Neural progenitor cell (in vitro differentiated cells): ENCODE measurements at regions not wholly inside any gene's neighbourhood (a gene's known extent, or its start where the extent isn't known, plus 50 kb on each side); places are given as distances from the start of the nearest gene placed in this dataset.

Experiments
- DNase-seq: peaks from one replicate; pipeline ENCODE4 v3.0.0-alpha.2; 2016; ENCODE audit warnings: low spot score
- H2AFZ ChIP-seq: fragments of 200-600 bp; sonication (generic); replicated peaks from 2 replicates; pipeline ENCODE4 v1.6.1; 2016; ENCODE audit warnings: antibody characterized with exemption
- H3F3A ChIP-seq: fragments of 200-600 bp; sonication (generic); 2 replicates; pipeline ENCODE4 v1.6.1; 2016; ENCODE audit warnings: antibody characterized with exemption, low read depth
- H3K27ac ChIP-seq: fragments of 200-600 bp; sonication (generic); 2 replicates; pipeline ENCODE4 v1.5.1; 2016; ENCODE audit warnings: mild to moderate bottlenecking
- H3K27me3 ChIP-seq: fragments of 200-600 bp; sonication (generic); 2 replicates; pipeline ENCODE4 v1.6.1; 2016; ENCODE audit warnings: mild to moderate bottlenecking, moderate library complexity
- H3K36me3 ChIP-seq: fragments of 200-600 bp; sonication (generic); 2 replicates; pipeline ENCODE4 v1.5.1; 2016
- H3K4me1 ChIP-seq: fragments of 200-600 bp; sonication (generic); 2 replicates; pipeline ENCODE4 v1.6.1; 2016; ENCODE audit warnings: mixed run types
- H3K4me2 ChIP-seq: fragments of 200-600 bp; sonication (generic); 2 replicates; pipeline ENCODE4 v1.6.1; 2016
- H3K4me3 ChIP-seq: fragments of 200-600 bp; sonication (generic); 2 replicates; pipeline ENCODE4 v1.5.1; 2016
- H3K79me2 ChIP-seq: fragments of 200-600 bp; sonication (generic); 2 replicates; pipeline ENCODE4 v1.6.1; 2016; ENCODE audit warnings: low read depth
- H3K9ac ChIP-seq: fragments of 200-600 bp; sonication (generic); 2 replicates; pipeline ENCODE4 v1.6.1; 2016
- H3K9me3 ChIP-seq: fragments of 200-600 bp; sonication (generic); 2 replicates; pipeline ENCODE4 v1.5.1; 2016; ENCODE audit warnings: low read depth
- H4K20me1 ChIP-seq: fragments of 200-600 bp; sonication (generic); 2 replicates; pipeline ENCODE4 v1.6.1; 2016; ENCODE audit warnings: low read depth
- H3K27ac Mint-ChIP-seq: 3 replicates; pipeline ENCODE4 v1.8.0; 2021; ENCODE audit warnings: mixed read lengths
- H3K27me3 Mint-ChIP-seq: 2 replicates; pipeline ENCODE4 v1.8.0; 2022; ENCODE audit warnings: low read depth, mild to moderate bottlenecking, inconsistent platforms, moderate library complexity, mixed read lengths; ENCODE audit not compliant: insufficient read depth
- H3K36me3 Mint-ChIP-seq: 3 replicates; pipeline ENCODE4 v1.8.0; 2021; ENCODE audit warnings: mixed read lengths
- H3K4me1 Mint-ChIP-seq: 3 replicates; pipeline ENCODE4 v1.8.0; 2021; ENCODE audit warnings: mixed read lengths
- H3K4me3 Mint-ChIP-seq: 3 replicates; pipeline ENCODE4 v1.8.0; 2021; ENCODE audit warnings: mild to moderate bottlenecking, moderate library complexity, mixed read lengths
- H3K9me3 Mint-ChIP-seq: 3 replicates; pipeline ENCODE4 v1.8.0; 2020; ENCODE audit warnings: mixed read lengths
- CTCF ChIP-seq: fragments of 200-600 bp; sonication (generic); IDR thresholded peaks from 2 replicates; pipeline ENCODE4 v1.5.1; 2017; ENCODE audit warnings: antibody characterized with exemption, mild to moderate bottlenecking
- EZH2 ChIP-seq: fragments of 200-600 bp; sonication (generic); IDR thresholded peaks from 2 replicates; pipeline ENCODE4 v1.6.1; 2017; ENCODE audit warnings: antibody characterized with exemption, mild to moderate bottlenecking, moderate library complexity
- EZH2phosphoT487 ChIP-seq: fragments of 200-600 bp; sonication (generic); IDR thresholded peaks from 2 replicates; pipeline ENCODE4 v1.6.1; 2017; ENCODE audit warnings: antibody characterized with exemption

- Histone ChIP-seq H3K9ac (no peak overlapping the region), H2AFZ (peak overlapping the region; percentile 73), H3K79me2 (no peaks in the 10 kb centered on the region), H3K36me3 (no peaks in the 10 kb centered on the region), H3K27me3 (no peaks in the 10 kb centered on the region), H3K4me3 (no peak overlapping the region), H3K9me3 (no peaks in the 10 kb centered on the region), H3K4me1 (no peaks in the 10 kb centered on the region), H4K20me1 (no peaks in the 10 kb centered on the region), H3F3A (no peaks in the 10 kb centered on the region), H3K27ac (no peak overlapping the region), H3K4me2 (no peak overlapping the region)
- Mint-ChIP-seq H3K27me3 (peaks cover 2% of the 10 kb centered on the region), H3K36me3 (no peaks in the 10 kb centered on the region), H3K9me3 (no peaks in the 10 kb centered on the region), H3K4me3 (no peak overlapping the region), H3K4me1 (no peaks in the 10 kb centered on the region), H3K27ac (no peak overlapping the region)
- TF ChIP-seq CTCF (no peak), EZH2 (no peak), EZH2phosphoT487 (no peak)
- peak; percentile 23 for DNase-seq
Observed at GRCh38 chr2:199690225-199690624, 160.8 kb downstream of the FTCDNL1 start.

- no peaks in the 10 kb centered on the region for H4K20me1 ChIP-seq
- no peak overlapping the region for H3K27ac ChIP-seq
- Mint-ChIP-seq H3K36me3 (no peaks in the 10 kb centered on the region), H3K27me3 (peaks cover 2% of the 10 kb centered on the region), H3K27ac (no peak overlapping the region), H3K9me3 (no peaks in the 10 kb centered on the region), H3K4me1 (no peaks in the 10 kb centered on the region), H3K4me3 (no peak overlapping the region)
- no peaks in the 10 kb centered on the region for H3K4me1 ChIP-seq
- TF ChIP-seq CTCF (no peak), EZH2phosphoT487 (no peak), EZH2 (no peak)
- H3K9me3 ChIP-seq: no peaks in the 10 kb centered on the region
- no peak overlapping the region for H3K4me2 ChIP-seq
- no peak for DNase-seq
- no peaks in the 10 kb centered on the region for H3F3A ChIP-seq
- H3K4me3 ChIP-seq: no peak overlapping the region
- H3K27me3 ChIP-seq: no peaks in the 10 kb centered on the region
- no peak overlapping the region for H2AFZ ChIP-seq
- H3K79me2 ChIP-seq: no peaks in the 10 kb centered on the region
- no peak overlapping the region for H3K9ac ChIP-seq
- no peaks in the 10 kb centered on the region for H3K36me3 ChIP-seq
Observed at GRCh38 chr2:199685669-199686068, 165.3 kb downstream of the FTCDNL1 start.

GRCh38 chr2:199684832-199685231 is 166.2 kb downstream of the FTCDNL1 start:
- Histone ChIP-seq H3K4me1 (peaks cover 5% of the 10 kb centered on the region), H3K4me3 (no peak overlapping the region), H3K9me3 (no peaks in the 10 kb centered on the region), H3K36me3 (no peaks in the 10 kb centered on the region), H3K27ac (no peak overlapping the region), H3K4me2 (no peak overlapping the region), H3K9ac (no peak overlapping the region), H3F3A (no peaks in the 10 kb centered on the region), H4K20me1 (no peaks in the 10 kb centered on the region), H2AFZ (no peak overlapping the region), H3K27me3 (no peaks in the 10 kb centered on the region), H3K79me2 (no peaks in the 10 kb centered on the region)
- Mint-ChIP-seq H3K36me3 (no peaks in the 10 kb centered on the region), H3K27ac (no peak overlapping the region), H3K4me3 (no peak overlapping the region), H3K4me1 (no peaks in the 10 kb centered on the region), H3K9me3 (no peaks in the 10 kb centered on the region), H3K27me3 (no peaks in the 10 kb centered on the region)
- DNase-seq: no peak
- TF ChIP-seq EZH2 (no peak), CTCF (no peak), EZH2phosphoT487 (no peak)
